DND-41 (cell line): ENCODE measurements at regions not wholly inside any gene's neighbourhood (a gene's known extent, or its start where the extent isn't known, plus 50 kb on each side); places are given as distances from the start of the nearest gene placed in this dataset.

Experiments
- ATAC-seq: fragments of 200-7000 bp; cut with Tn5 transposase; 3 replicates; pipeline ENCODE4 v1.9.1; 2021; ENCODE audit warnings: low read depth; ENCODE audit not compliant: insufficient read depth
- DNase-seq: peaks from one replicate; pipeline ENCODE4 v3.0.0-alpha.2; 2020
- H2AFZ ChIP-seq: 2 replicates; pipeline ENCODE4 v1.6.0; 2012; ENCODE audit warnings: low read depth, low read length
- H3K27ac ChIP-seq: 2 replicates; pipeline ENCODE4 v1.5.1; 2012; ENCODE audit warnings: low read length, inconsistent platforms
- H3K27me3 ChIP-seq: fragments of 200-600 bp; sonication (generic); 2 replicates; pipeline ENCODE4 v1.6.0; 2012; ENCODE audit warnings: low read length, mild to moderate bottlenecking, inconsistent platforms; ENCODE audit not compliant: insufficient read depth, poor library complexity
- H3K36me3 ChIP-seq: 2 replicates; pipeline ENCODE4 v1.5.1; 2012; ENCODE audit warnings: low read length, inconsistent platforms; ENCODE audit not compliant: insufficient read depth
- H3K4me1 ChIP-seq: 2 replicates; pipeline ENCODE4 v1.5.1; 2012; ENCODE audit warnings: mild to moderate bottlenecking, low read length; ENCODE audit not compliant: insufficient read depth
- H3K4me2 ChIP-seq: 2 replicates; pipeline ENCODE4 v1.6.0; 2012; ENCODE audit warnings: mild to moderate bottlenecking, moderate library complexity, low read length, inconsistent platforms; ENCODE audit not compliant: insufficient read depth
- H3K4me3 ChIP-seq, 2 experiments: fragments of 200-600 bp in 1 of 2; shearing (Covaris generic) in 1 of 2; 2 replicates each; pipeline ENCODE4 v1.5.1; 2012 to 2016; ENCODE audit warnings: inconsistent platforms in 2 of 2, low read length in 2 of 2, mild to moderate bottlenecking in 2 of 2, low read depth in 1 of 2, moderate library complexity in 1 of 2
- H3K79me2 ChIP-seq: 2 replicates; pipeline ENCODE4 v1.6.0; 2012; ENCODE audit warnings: low read length, inconsistent platforms; ENCODE audit not compliant: insufficient read depth
- H3K9ac ChIP-seq: 2 replicates; pipeline ENCODE4 v1.6.0; 2012; ENCODE audit warnings: low read depth, mild to moderate bottlenecking, inconsistent platforms, low read length, moderate library complexity
- H3K9me3 ChIP-seq: 2 replicates; pipeline ENCODE4 v1.5.1; 2012; ENCODE audit warnings: low read length, moderate library complexity, mild to moderate bottlenecking, inconsistent platforms; ENCODE audit not compliant: insufficient read depth, severe bottlenecking
- H4K20me1 ChIP-seq: 2 replicates; pipeline ENCODE4 v1.6.0; 2012; ENCODE audit warnings: low read length; ENCODE audit not compliant: insufficient read depth
- CTCF ChIP-seq: IDR thresholded peaks from 2 replicates; pipeline ENCODE4 v1.5.1; 2012; ENCODE audit warnings: borderline replicate concordance, low read length, moderate library complexity, mild to moderate bottlenecking; ENCODE audit not compliant: poor library complexity, severe bottlenecking; ENCODE audit errors: extremely low read depth
- EZH2 ChIP-seq: IDR thresholded peaks from 3 replicates; pipeline ENCODE4 v1.6.1; 2012; ENCODE audit warnings: borderline replicate concordance, low read depth, mild to moderate bottlenecking, moderate library complexity, low read length, inconsistent platforms; ENCODE audit not compliant: severe bottlenecking

- H3K9ac ChIP-seq = no peak overlapping the region
- H4K20me1 ChIP-seq = no peaks in the 10 kb centered on the region
- no peak for TF ChIP-seq CTCF
- TF ChIP-seq EZH2 = no peak
- DNase-seq (no peak), ATAC-seq (no peak)
- no peaks in the 10 kb centered on the region for H3K36me3 ChIP-seq
- no peaks in the 10 kb centered on the region for H3K9me3 ChIP-seq
- no peaks in the 10 kb centered on the region for H3K79me2 ChIP-seq
- H2AFZ ChIP-seq = no peak overlapping the region
- H3K4me2 ChIP-seq = no peak overlapping the region
- no peak overlapping the region for H3K4me3 ChIP-seq
- no peak overlapping the region for H3K27ac ChIP-seq
- no peaks in the 10 kb centered on the region for H3K27me3 ChIP-seq
- no peaks in the 10 kb centered on the region for H3K4me1 ChIP-seq
These were observed 79.3 kb downstream of the TEX13C start for GRCh38 chrX:125398959-125399440.

GRCh38 chrX:125402807-125403206 lies 83.1 kb downstream of the TEX13C start:
- no peaks in the 10 kb centered on the region for H3K27me3 ChIP-seq
- H3K4me2 ChIP-seq = no peak overlapping the region

GRCh38 chrX:125404667-125405160 lies 85.0 kb downstream of the TEX13C start:
- DNase-seq (no peak), ATAC-seq (no peak)
- Histone ChIP-seq H3K36me3 (no peaks in the 10 kb centered on the region), H4K20me1 (no peaks in the 10 kb centered on the region), H2AFZ (no peak overlapping the region), H3K4me2 (no peak overlapping the region), H3K4me1 (no peaks in the 10 kb centered on the region), H3K9ac (no peak overlapping the region), H3K27ac (no peak overlapping the region), H3K9me3 (no peaks in the 10 kb centered on the region), H3K79me2 (no peaks in the 10 kb centered on the region), H3K27me3 (no peaks in the 10 kb centered on the region), H3K4me3 (no peak overlapping the region)
- no peak for TF ChIP-seq EZH2
- no peak for TF ChIP-seq CTCF

More at GRCh38 chrX:125402807-125403206, 83.1 kb downstream of the TEX13C start:
- Histone ChIP-seq H3K9me3 (no peaks in the 10 kb centered on the region), H4K20me1 (no peaks in the 10 kb centered on the region), H3K9ac (no peak overlapping the region), H3K4me3 (no peak overlapping the region), H3K79me2 (no peaks in the 10 kb centered on the region), H3K27ac (no peak overlapping the region), H3K36me3 (no peaks in the 10 kb centered on the region), H3K4me1 (no peaks in the 10 kb centered on the region), H2AFZ (no peak overlapping the region)
- TF ChIP-seq CTCF = no peak
- ATAC-seq = no peak
- DNase-seq = no peak

- TF ChIP-seq CTCF (no peak), EZH2 (no peak)
- Histone ChIP-seq H3K4me1 (no peaks in the 10 kb centered on the region), H4K20me1 (no peaks in the 10 kb centered on the region), H3K36me3 (no peaks in the 10 kb centered on the region), H3K79me2 (no peaks in the 10 kb centered on the region), H3K27me3 (no peaks in the 10 kb centered on the region), H3K4me2 (no peak overlapping the region), H3K9me3 (no peaks in the 10 kb centered on the region), H3K9ac (no peak overlapping the region), H3K4me3 (no peak overlapping the region), H3K27ac (no peak overlapping the region), H2AFZ (no peak overlapping the region)
- ATAC-seq (no peak), DNase-seq (no peak)
These were observed 85.7 kb downstream of the TEX13C start for GRCh38 chrX:125405339-125405738.
